Small intestine (tissue), 7 donors: ENCODE measurements at regions not wholly inside any gene's neighbourhood (a gene's known extent, or its start where the extent isn't known, plus 50 kb on each side); places are given as distances from the start of the nearest gene placed in this dataset.

Experiments
- DNase-seq, 2 donors: peaks; one replicate each; pipeline versions ENCODE4 v3.0.0 to v3.0.0-alpha.2; 2013
- FAIRE-seq: peaks from 2 replicates; lab custom pipeline; 2012; peaks lifted over from hg19 to GRCh38; lab: Jason Lieb, UNC
- H3K27ac ChIP-seq, 3 donors: one replicate each; pipeline ENCODE4 v1.5.1; 2013; ENCODE audit warnings: low read length in 2 of 3, mild to moderate bottlenecking in 2 of 3, control low read depth in 1 of 3, inconsistent platforms in 1 of 3, low read depth in 1 of 3, moderate library complexity in 1 of 3
- H3K27me3 ChIP-seq, 3 donors: one replicate each; pipeline ENCODE4 v1.6.1; 2013; ENCODE audit warnings: low read length in 3 of 3, inconsistent platforms in 1 of 3; ENCODE audit not compliant: control insufficient read depth in 3 of 3, insufficient read depth in 3 of 3
- H3K36me3 ChIP-seq, 3 donors: one replicate each; pipeline ENCODE4 v1.6.1; 2013; ENCODE audit warnings: low read length in 3 of 3, inconsistent platforms in 1 of 3, low read depth in 1 of 3, mild to moderate bottlenecking in 1 of 3, moderate library complexity in 1 of 3; ENCODE audit not compliant: control insufficient read depth in 3 of 3, insufficient read depth in 2 of 3
- H3K4me1 ChIP-seq, 3 donors: one replicate each; pipeline ENCODE4 v1.6.1; 2013; ENCODE audit warnings: low read length in 2 of 3, inconsistent platforms in 1 of 3, low read depth in 1 of 3, mild to moderate bottlenecking in 1 of 3, moderate library complexity in 1 of 3; ENCODE audit not compliant: control insufficient read depth in 3 of 3, insufficient read depth in 2 of 3
- H3K4me3 ChIP-seq, 3 donors: one replicate each; pipeline ENCODE4 v1.5.1; 2013; ENCODE audit warnings: low read length in 3 of 3, control low read depth in 1 of 3, inconsistent platforms in 1 of 3, low read depth in 1 of 3, mild to moderate bottlenecking in 1 of 3, moderate library complexity in 1 of 3
- H3K9me3 ChIP-seq, 2 donors: one replicate each; pipeline ENCODE4 v1.6.1; 2013; ENCODE audit warnings: low read depth in 1 of 2, low read length in 1 of 2; ENCODE audit not compliant: control insufficient read depth in 2 of 2, insufficient read depth in 1 of 2
- WGBS, 3 donors: extraction: QIAGEN DNeasy Blood & Tissue Kit; methylation state at CpG; one replicate each; pipeline ENCODE4 v1.1.7; 2013; 5-methylcytosine and 5-hydroxymethylcytosine counted together
- donor health status: healthy with polysubstance abuse.
- donor health status: control.
- donor health status: control.
- donor health status: Bipolar disorder and iron deficiency.
- donor health status: healthy.

DNA sequence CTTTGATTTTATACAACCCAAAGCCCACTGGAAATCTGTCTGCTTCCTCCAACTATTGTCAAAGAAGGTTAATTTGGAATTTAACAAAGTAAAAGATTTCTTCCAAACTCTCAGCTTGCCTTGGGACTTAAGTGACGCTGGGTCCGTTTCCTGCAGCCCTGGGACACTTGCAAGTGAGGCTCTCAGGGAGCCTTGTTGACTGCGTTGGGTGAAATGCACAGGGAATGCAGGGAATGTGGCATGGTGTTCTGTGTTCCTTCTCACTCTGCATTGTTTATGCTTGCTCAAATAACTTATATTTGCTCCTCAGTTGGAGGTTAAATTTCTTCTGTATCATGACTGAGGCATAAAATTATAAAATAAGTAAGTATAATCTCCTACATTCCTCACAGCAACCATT lies 60.9 kb upstream of the TJP1 start:
- Histone ChIP-seq H3K36me3 (no peaks in the 10 kb centered on the region), H3K4me3 (no peak overlapping the region), H3K27me3 (no peaks in the 10 kb centered on the region), H3K27ac (no peak overlapping the region), H3K9me3 (no peaks in the 10 kb centered on the region), H3K4me1 (no peaks in the 10 kb centered on the region)
- DNase-seq (no peak), FAIRE-seq (no peak)
- WGBS, 3 donors = 46 to 73% (median 48%) methylated on average over 3 of the region's 3 CpGs

DNA sequence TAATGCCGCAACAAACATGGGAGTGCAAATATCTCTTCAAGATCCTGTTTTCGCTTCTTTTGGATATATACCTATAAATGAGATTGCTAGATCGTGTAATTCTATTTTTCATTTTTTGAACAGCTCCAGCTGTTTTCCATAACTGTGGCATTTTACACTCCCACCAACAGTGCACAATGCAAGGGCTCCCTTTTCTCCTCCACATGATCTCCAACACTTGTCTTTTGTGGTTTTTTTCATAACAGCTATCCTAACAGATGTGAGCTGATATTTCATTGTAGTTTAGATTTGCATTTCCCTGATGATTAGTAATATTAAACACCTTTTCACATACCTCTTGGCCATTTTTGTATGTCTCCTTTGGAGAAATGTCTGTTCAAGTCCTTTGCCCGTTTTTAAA lies 58.6 kb upstream of the TJP1 start:
- Histone ChIP-seq H3K4me1 (no peaks in the 10 kb centered on the region), H3K9me3 (no peaks in the 10 kb centered on the region), H3K36me3 (no peaks in the 10 kb centered on the region), H3K4me3 (no peak overlapping the region), H3K27ac (no peak overlapping the region), H3K27me3 (no peaks in the 10 kb centered on the region)
- no peak for FAIRE-seq
- WGBS, 3 donors = 77 to 86% (median 80%) methylated on average over 4 of the region's 4 CpGs
- no peak for DNase-seq

DNA sequence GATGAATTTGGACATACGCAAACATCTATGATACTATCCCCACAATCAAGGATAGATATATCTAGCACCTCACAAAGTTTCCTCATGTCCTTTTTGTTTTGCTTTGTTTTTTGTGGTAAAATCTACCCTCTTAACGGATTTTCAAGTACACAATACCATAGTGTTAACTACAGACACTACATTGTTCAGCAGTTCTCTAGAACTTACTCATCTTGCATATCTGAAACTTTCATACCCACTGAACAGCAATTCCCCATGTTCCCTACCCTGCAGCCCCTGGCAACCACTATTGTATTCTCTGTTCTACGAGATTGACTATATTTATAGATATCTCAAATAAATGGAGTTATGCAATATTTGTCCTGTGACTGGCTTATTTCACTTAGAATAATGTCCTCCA lies 58.1 kb upstream of the TJP1 start:
- DNase-seq (no peak), FAIRE-seq (no peak)
- Histone ChIP-seq H3K27me3 (no peaks in the 10 kb centered on the region), H3K4me3 (no peak overlapping the region), H3K27ac (no peak overlapping the region), H3K4me1 (no peaks in the 10 kb centered on the region), H3K36me3 (no peaks in the 10 kb centered on the region), H3K9me3 (no peaks in the 10 kb centered on the region)
- WGBS, 3 donors = 63 to 77% (median 72%) methylated on average over 3 of the region's 3 CpGs

DNA sequence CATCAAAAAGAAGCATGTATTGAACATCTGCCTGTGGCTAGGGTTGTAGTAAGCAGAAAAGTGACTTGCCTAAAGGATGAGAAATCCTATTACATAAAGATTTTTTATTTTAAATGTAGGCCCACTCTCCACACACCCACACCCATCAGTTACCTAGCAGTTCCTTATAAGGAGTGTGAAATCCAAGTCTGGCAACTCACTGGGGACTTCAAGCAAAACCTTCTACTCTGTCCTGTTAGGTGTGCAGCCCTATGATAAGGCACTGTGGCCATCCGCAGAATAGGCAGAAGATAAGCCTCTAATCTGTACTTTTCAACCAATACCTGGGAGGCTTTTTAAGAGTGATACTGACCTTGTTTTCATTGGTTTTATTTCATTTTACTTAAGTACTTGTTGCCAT lies 52.7 kb upstream of the TJP1 start:
- H3K9me3 ChIP-seq = no peaks in the 10 kb centered on the region
- no peaks in the 10 kb centered on the region for H3K36me3 ChIP-seq
- no peaks in the 10 kb centered on the region for H3K4me1 ChIP-seq
- no peak for DNase-seq
- WGBS, 3 donors = 69 to 91% (median 75%) methylated on average over 1 of the region's 1 CpG
- H3K27ac ChIP-seq = no peak overlapping the region
- no peaks in the 10 kb centered on the region for H3K27me3 ChIP-seq
- H3K4me3 ChIP-seq = no peak overlapping the region
- FAIRE-seq = no peak

DNA sequence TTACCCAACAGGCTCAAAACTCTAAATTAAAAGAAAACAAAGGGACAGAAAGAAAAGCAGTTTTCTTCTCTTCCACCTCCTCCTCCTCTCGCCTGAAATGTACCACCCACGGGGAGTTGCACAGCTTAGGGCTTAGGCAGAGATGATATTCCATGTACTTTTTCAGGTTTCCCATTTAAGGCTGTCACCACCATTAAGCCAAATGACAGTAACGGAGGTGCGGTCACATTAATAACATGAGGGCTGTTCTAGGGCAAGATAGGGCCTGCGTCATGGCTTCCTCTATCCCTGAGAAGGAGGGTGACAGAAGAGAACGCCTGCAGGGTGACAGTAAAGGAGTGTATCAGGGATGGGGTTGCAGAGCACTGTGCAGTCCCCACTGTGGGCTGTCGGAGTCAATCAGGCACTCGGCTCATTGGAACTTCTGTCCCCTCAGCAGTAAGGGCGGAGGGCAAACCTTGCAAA lies 51.7 kb upstream of the TJP1 start:
- Histone ChIP-seq H3K36me3 (no peaks in the 10 kb centered on the region), H3K4me3 (no peak overlapping the region), H3K27ac (no peak overlapping the region), H3K27me3 (no peaks in the 10 kb centered on the region), H3K4me1 (no peaks in the 10 kb centered on the region), H3K9me3 (no peaks in the 10 kb centered on the region)
- FAIRE-seq (no peak), DNase-seq (no peak)
- 86 to 91% (median 86%) methylated on average over 9 of the region's 9 CpGs for WGBS, 3 donors

DNA sequence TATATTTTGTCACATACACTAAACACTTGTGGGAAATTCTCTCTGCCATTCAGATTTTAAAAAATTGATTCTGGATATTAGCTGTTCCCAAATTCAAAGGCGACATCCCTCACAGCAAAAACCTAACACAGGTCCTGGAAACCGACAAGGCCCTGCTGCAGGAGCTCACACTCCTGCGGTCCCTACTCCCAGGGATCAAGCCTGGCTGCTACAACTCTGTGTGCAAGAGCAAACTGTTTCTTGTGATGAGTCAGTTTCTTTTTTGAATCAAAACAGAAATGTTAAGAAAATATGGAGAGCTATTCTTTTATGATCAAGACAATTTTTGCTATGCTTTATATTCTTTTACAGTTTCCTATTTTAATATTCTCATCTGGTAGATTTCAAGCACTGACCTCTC lies 51.0 kb upstream of the TJP1 start:
- 84 to 92% (median 87%) methylated on average over 3 of the region's 3 CpGs for WGBS, 3 donors
- no peaks in the 10 kb centered on the region for H3K36me3 ChIP-seq
- H3K4me1 ChIP-seq = no peaks in the 10 kb centered on the region
- no peak overlapping the region for H3K4me3 ChIP-seq
- H3K27me3 ChIP-seq = no peaks in the 10 kb centered on the region
- H3K9me3 ChIP-seq = no peaks in the 10 kb centered on the region
- no peak overlapping the region for H3K27ac ChIP-seq
- FAIRE-seq (no peak), DNase-seq (no peak)

DNA sequence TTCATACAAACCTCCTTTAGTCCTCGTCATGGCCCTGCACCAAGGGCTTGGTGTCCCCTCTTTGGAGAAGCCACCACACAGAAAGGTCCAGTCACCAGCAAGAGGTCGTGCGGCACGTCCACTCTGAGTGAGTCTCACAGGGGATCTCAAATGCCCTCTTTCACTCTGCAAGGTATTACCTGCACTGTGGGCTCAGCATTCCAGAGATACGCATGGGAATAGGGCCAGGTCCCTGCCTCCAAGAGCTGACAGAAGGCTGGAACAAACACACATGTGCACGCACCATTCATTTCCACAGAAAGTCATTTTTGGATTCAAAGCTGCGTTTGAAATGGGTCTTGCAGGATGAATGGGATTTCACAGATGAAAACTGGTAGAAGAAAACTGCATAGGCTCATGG lies 50.4 kb upstream of the TJP1 start:
- no peaks in the 10 kb centered on the region for H3K4me1 ChIP-seq
- no peak overlapping the region for H3K4me3 ChIP-seq
- FAIRE-seq (no peak), DNase-seq (no peak)
- H3K27ac ChIP-seq = no peak overlapping the region
- 88 to 94% (median 92%) methylated on average over 7 of the region's 7 CpGs for WGBS, 3 donors
- H3K36me3 ChIP-seq = no peaks in the 10 kb centered on the region
- H3K9me3 ChIP-seq = no peaks in the 10 kb centered on the region
- no peaks in the 10 kb centered on the region for H3K27me3 ChIP-seq
